IMR-90 (cell line): ENCODE measurements at regions not wholly inside any gene's neighbourhood (a gene's known extent, or its start where the extent isn't known, plus 50 kb on each side); places are given as distances from the start of the nearest gene placed in this dataset.

ENCODE experiments used
- ATAC-seq: fragments of 200-7000 bp; cut with Tn5 transposase; 2 replicates; pipeline ENCODE4 v1.9.1; 2020; ENCODE audit warnings: low read depth, mild to moderate bottlenecking, moderate library complexity
- BruUV-seq: library from RNA; stranded (reverse); fragments of 400-500 nt; replicated peaks from 2 replicates; lab custom pipeline; 2021; lab: Mats Ljungman, UMichigan
- CTCF ChIA-PET: fragments of 300-600 bp; formaldehyde crosslinking; extraction: SDS; loops from one replicate; lab custom pipeline; 2021; ENCODE audit warnings: antibody characterized with exemption; lab: Yijun Ruan, JAX
- POLR2A ChIA-PET: fragments of 300-600 bp; sonication (Branson Sonifier 250); formaldehyde crosslinking; loops from one replicate; lab custom pipeline; 2022; ENCODE audit warnings: antibody characterized with exemption; ENCODE audit not compliant: unreplicated experiment; lab: Charles Lee
- DNase-seq: peaks from one replicate; pipeline ENCODE4 v3.0.0; 2013
- H2AFZ ChIP-seq: replicated peaks from 2 replicates; pipeline ENCODE3; 2013; ENCODE audit warnings: low read length, mild to moderate bottlenecking; ENCODE audit not compliant: poor library complexity
- H2AK5ac ChIP-seq: 2 replicates; pipeline ENCODE4 v1.6.1; 2013; ENCODE audit warnings: low read depth, low read length, inconsistent platforms
- H2AK9ac ChIP-seq: replicated peaks from 2 replicates; pipeline ENCODE3; 2013; ENCODE audit warnings: mild to moderate bottlenecking, low read depth, low read length, moderate library complexity; ENCODE audit not compliant: poor library complexity
- H2BK120ac ChIP-seq: 2 replicates; pipeline ENCODE4 v1.6.1; 2013; ENCODE audit warnings: low read depth, low read length, inconsistent platforms
- H2BK15ac ChIP-seq: 3 replicates; pipeline ENCODE4 v1.6.1; 2013; ENCODE audit warnings: low read depth, low read length, inconsistent platforms
- H2BK20ac ChIP-seq: 2 replicates; pipeline ENCODE4 v1.6.1; 2013; ENCODE audit warnings: low read depth, mild to moderate bottlenecking, inconsistent platforms, low read length, moderate library complexity
- H2BK5ac ChIP-seq: 2 replicates; pipeline ENCODE4 v1.6.1; 2013; ENCODE audit warnings: mild to moderate bottlenecking, low read depth, low read length, inconsistent platforms; ENCODE audit not compliant: poor library complexity, severe bottlenecking
- H3K14ac ChIP-seq: replicated peaks from 2 replicates; pipeline ENCODE4 v1.6.1; 2013; ENCODE audit warnings: low read depth, low read length, inconsistent platforms
- H3K18ac ChIP-seq: 2 replicates; pipeline ENCODE4 v1.6.1; 2013; ENCODE audit warnings: low read depth, low read length, control low read depth
- H3K23ac ChIP-seq: 2 replicates; pipeline ENCODE4 v1.6.1; 2013; ENCODE audit warnings: low read depth, low read length, inconsistent platforms
- H3K27ac ChIP-seq: 2 replicates; pipeline ENCODE4 v1.5.1; 2013; ENCODE audit warnings: mild to moderate bottlenecking, control low read depth, low read length; ENCODE audit not compliant: insufficient read depth
- H3K27me3 ChIP-seq: 2 replicates; pipeline ENCODE4 v1.6.1; 2013; ENCODE audit warnings: low read length; ENCODE audit not compliant: control insufficient read depth, insufficient read depth
- H3K36me3 ChIP-seq: 2 replicates; pipeline ENCODE4 v1.6.1; 2013; ENCODE audit warnings: low read length, mixed read lengths; ENCODE audit not compliant: control insufficient read depth, insufficient read depth
- H3K4ac ChIP-seq: 2 replicates; pipeline ENCODE4 v1.6.1; 2013; ENCODE audit warnings: low read depth, low read length, inconsistent platforms
- H3K4me1 ChIP-seq: 2 replicates; pipeline ENCODE4 v1.6.1; 2013; ENCODE audit warnings: low read length, mixed read lengths; ENCODE audit not compliant: control insufficient read depth, insufficient read depth
- H3K4me2 ChIP-seq: 2 replicates; pipeline ENCODE4 v1.6.1; 2013; ENCODE audit warnings: low read depth, mild to moderate bottlenecking, control low read depth, low read length, moderate library complexity
- H3K4me3 ChIP-seq: 2 replicates; pipeline ENCODE4 v1.5.1; 2013; ENCODE audit warnings: low read depth, mild to moderate bottlenecking, control low read depth, low read length, moderate library complexity; ENCODE audit not compliant: insufficient read depth
- H3K56ac ChIP-seq: 2 replicates; pipeline ENCODE4 v1.6.1; 2013; ENCODE audit warnings: low read length, inconsistent platforms; ENCODE audit not compliant: insufficient read depth; ENCODE audit errors: extremely low read depth
- H3K79me1 ChIP-seq, 2 experiments: 2 replicates each; pipeline ENCODE4 v1.6.1; 2013; ENCODE audit warnings: low read length in 2 of 2, inconsistent platforms in 1 of 2, low read depth in 1 of 2
- H3K9ac ChIP-seq: 2 replicates; pipeline ENCODE4 v1.6.1; 2013; ENCODE audit warnings: low read depth, low read length, control low read depth
- H3K9me1 ChIP-seq: 2 replicates; pipeline ENCODE4 v1.6.1; 2013; ENCODE audit warnings: low read length, inconsistent platforms; ENCODE audit not compliant: insufficient read depth
- H3K9me3 ChIP-seq: 2 replicates; pipeline ENCODE4 v1.6.1; 2013; ENCODE audit warnings: low read length; ENCODE audit not compliant: control insufficient read depth, insufficient read depth
- H4K20me1 ChIP-seq: 2 replicates; pipeline ENCODE4 v1.6.1; 2013; ENCODE audit warnings: low read length, inconsistent platforms; ENCODE audit not compliant: insufficient read depth
- H4K5ac ChIP-seq: 2 replicates; pipeline ENCODE4 v1.6.1; 2013; ENCODE audit warnings: mild to moderate bottlenecking, low read depth, low read length, control low read depth
- H4K8ac ChIP-seq, 2 experiments: 2 replicates each; pipeline ENCODE4 v1.6.1; 2013; ENCODE audit warnings: low read depth in 2 of 2, low read length in 2 of 2, control low read depth in 1 of 2, inconsistent platforms in 1 of 2
- H4K91ac ChIP-seq: 2 replicates; pipeline ENCODE4 v1.6.1; 2013; ENCODE audit warnings: low read depth, low read length, inconsistent platforms; ENCODE audit not compliant: insufficient read depth
- CHD1 ChIP-seq: IDR thresholded peaks from 2 replicates; pipeline ENCODE4 v1.6.1; 2012; ENCODE audit warnings: low read depth, low read length, improper control_type of control experiment
- CTCF ChIP-seq: conservative IDR thresholded peaks from 2 replicates; pipeline ENCODE4 v1.5.1; 2012; ENCODE audit warnings: mild to moderate bottlenecking, low read depth, low read length, improper control_type of control experiment
- ELK1 ChIP-seq: fragments of 150-350 bp; IDR thresholded peaks from 2 replicates; pipeline ENCODE4 v1.6.1; 2016; ENCODE audit warnings: low read depth, mild to moderate bottlenecking, low read length, moderate library complexity, borderline replicate concordance
- MAFK ChIP-seq: IDR thresholded peaks from 2 replicates; pipeline ENCODE4 v1.6.1; 2012; ENCODE audit warnings: low read depth, low read length, improper control_type of control experiment
- MAZ ChIP-seq: IDR thresholded peaks from 2 replicates; pipeline ENCODE4 v1.6.1; 2012; ENCODE audit warnings: low read depth, mild to moderate bottlenecking, low read length, improper control_type of control experiment, moderate library complexity, borderline replicate concordance
- NFE2L2 ChIP-seq: fragments of 150-350 bp; IDR thresholded peaks from 2 replicates; pipeline ENCODE4 v1.6.1; 2016; ENCODE audit warnings: low read depth, mild to moderate bottlenecking, low read length
- RAD21 ChIP-seq: IDR thresholded peaks from 2 replicates; pipeline ENCODE4 v1.6.1; 2012; ENCODE audit warnings: low read length, improper control_type of control experiment
- RCOR1 ChIP-seq: IDR thresholded peaks from 2 replicates; pipeline ENCODE4 v1.6.1; 2012; ENCODE audit warnings: mild to moderate bottlenecking, low read length, improper control_type of control experiment; ENCODE audit not compliant: insufficient replicate concordance
- RFX5 ChIP-seq: IDR thresholded peaks from 2 replicates; pipeline ENCODE4 v1.8.0; 2012; ENCODE audit warnings: low read depth, mild to moderate bottlenecking, low read length, moderate library complexity
- WGBS, 2 experiments: methylation state at CpG; one replicate each; pipeline versions ENCODE4 v1.1.5 to v1.1.7; 2013; ENCODE audit warnings: missing lambda C conversion rate in 2 of 2; ENCODE audit not compliant: insufficient read length in 1 of 2; ENCODE audit errors: extremely low coverage in 2 of 2; 5-methylcytosine and 5-hydroxymethylcytosine counted together
- dilution Hi-C: fragments of 300-500 bp; cut with HindIII; formaldehyde crosslinking; loops from one replicate; pipeline ENCODE4 v1.14.3; 2018; ENCODE audit warnings: low sequenced_read_pairs; ENCODE audit not compliant: unreplicated experiment
- in situ Hi-C: fragments of 300-500 bp; cut with MboI; formaldehyde crosslinking; loops from 3 replicates; pipeline ENCODE4 v1.14.3; 2019; ENCODE audit warnings: low sequenced_read_pairs, inconsistent platforms, mixed read lengths
- intact Hi-C: fragments of 100-400 bp; cut with micrococcal nuclease; formaldehyde crosslinking; loops from 2 replicates; pipeline ENCODE4 v1.10.0; 2022
- TF ChIP-seq, protein P1 (sequence below): fragments of 150-350 bp; IDR thresholded peaks from 2 replicates; pipeline ENCODE4 v1.6.1; 2017; ENCODE audit warnings: mild to moderate bottlenecking, antibody characterized with exemption, low read length, low read depth

DNA sequence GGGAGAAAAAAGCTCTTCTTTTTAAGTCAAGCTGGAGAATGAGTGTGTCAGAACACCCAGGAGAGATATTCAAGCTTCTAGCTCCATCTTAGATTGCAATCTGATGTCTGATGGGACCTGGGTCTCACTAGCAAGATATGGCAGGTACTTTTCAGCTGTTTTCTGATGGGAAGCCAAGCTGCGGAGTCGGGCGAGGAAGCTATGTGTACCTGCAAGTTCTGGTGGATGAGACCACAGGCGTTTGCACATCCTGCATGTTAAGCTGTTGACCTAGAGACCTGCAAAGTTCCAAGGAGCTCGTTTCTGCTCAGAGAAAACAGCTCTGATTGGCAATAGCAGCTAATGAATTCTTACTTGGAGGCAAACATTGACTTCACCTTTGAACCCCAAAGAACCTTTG lies 167.3 kb upstream of the GATB start:
- H4K5ac ChIP-seq: no peak overlapping the region
- CTCF ChIA-PET: no interaction called here

More for the DNA sequence above, 167.3 kb upstream of the GATB start:
- Histone ChIP-seq H3K36me3 (no peaks in the 10 kb centered on the region), H3K4me1 (no peaks in the 10 kb centered on the region), H2AFZ (no peak overlapping the region), H4K8ac (no peak overlapping the region), H3K23ac (no peak overlapping the region), H3K79me1 (no peaks in the 10 kb centered on the region), H4K91ac (no peak overlapping the region), H2AK9ac (no peak overlapping the region), H3K4ac (no peak overlapping the region), H4K20me1 (no peaks in the 10 kb centered on the region), H2BK5ac (no peak overlapping the region), H2BK20ac (no peak overlapping the region), H3K9ac (no peak overlapping the region), H3K4me3 (no peak overlapping the region), H3K27me3 (peaks cover 12% of the 10 kb centered on the region), H3K14ac (no peak overlapping the region), H2BK120ac (no peak overlapping the region), H3K27ac (no peak overlapping the region), H3K9me3 (no peaks in the 10 kb centered on the region), H2BK15ac (no peak overlapping the region), H3K18ac (no peak overlapping the region), H3K9me1 (no peaks in the 10 kb centered on the region), H3K4me2 (no peak overlapping the region), H2AK5ac (no peak overlapping the region), H3K56ac (no peak overlapping the region)
- in situ Hi-C loops: no loop called here
- ATAC-seq (no peak), DNase-seq (no peak)
- no TSS peak for BruUV-seq
- POLR2A ChIA-PET: no interaction called here
- 67% methylated on average over 4 of the region's 5 CpGs; no CpG with 5 or more reads in 1 of the 2 experiments for WGBS, 2 experiments
- TF ChIP-seq ELK1 (no peak), RCOR1 (no peak), RFX5 (no peak), CHD1 (no peak), NFE2L2 (no peak), RAD21 (no peak), CTCF (no peak), MAZ (no peak), MAFK (no peak)
- TF ChIP-seq, protein P1, sequence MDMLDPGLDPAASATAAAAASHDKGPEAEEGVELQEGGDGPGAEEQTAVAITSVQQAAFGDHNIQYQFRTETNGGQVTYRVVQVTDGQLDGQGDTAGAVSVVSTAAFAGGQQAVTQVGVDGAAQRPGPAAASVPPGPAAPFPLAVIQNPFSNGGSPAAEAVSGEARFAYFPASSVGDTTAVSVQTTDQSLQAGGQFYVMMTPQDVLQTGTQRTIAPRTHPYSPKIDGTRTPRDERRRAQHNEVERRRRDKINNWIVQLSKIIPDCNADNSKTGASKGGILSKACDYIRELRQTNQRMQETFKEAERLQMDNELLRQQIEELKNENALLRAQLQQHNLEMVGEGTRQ: no peak
- dilution Hi-C loops: no loop called here
- intact Hi-C loops: no loop called here
